HG03108 (cell line): ENCODE measurements at regions not wholly inside any gene's neighbourhood (a gene's known extent, or its start where the extent isn't known, plus 50 kb on each side); places are given as distances from the start of the nearest gene placed in this dataset.

Experiments used
- ATAC-seq: cut with Tn5 transposase; IDR thresholded peaks from one replicate; pipeline ENCODE4 v1.9.1; 2021; ENCODE audit warnings: moderate library complexity; ENCODE audit not compliant: unreplicated experiment

- no peak for ATAC-seq
Observed at GRCh38 chr4:59834943-59835342, 1365.2 kb upstream of the ADGRL3 start.

GRCh38 chr4:59837751-59838150, 1362.4 kb upstream of the ADGRL3 start:
- ATAC-seq = no peak

- ATAC-seq = no peak
Observed at GRCh38 chr4:59838236-59838635, 1361.9 kb upstream of the ADGRL3 start.

GRCh38 chr4:59841698-59842097, 1358.4 kb upstream of the ADGRL3 start:
- no peak for ATAC-seq

- no peak for ATAC-seq
Observed at GRCh38 chr4:59848457-59848856, 1351.7 kb upstream of the ADGRL3 start.

- ATAC-seq = no peak
Observed at GRCh38 chr4:59855630-59856352, 1344.3 kb upstream of the ADGRL3 start.

GRCh38 chr4:59869056-59869455, 1331.1 kb upstream of the ADGRL3 start:
- ATAC-seq = no peak

GRCh38 chr4:59869559-59869958, 1330.6 kb upstream of the ADGRL3 start:
- no peak for ATAC-seq

- ATAC-seq = no peak
Observed at GRCh38 chr4:59881632-59882031, 1318.5 kb upstream of the ADGRL3 start.

- no peak for ATAC-seq
Observed at GRCh38 chr4:59904331-59904730, 1295.8 kb upstream of the ADGRL3 start.

GRCh38 chr4:59920416-59920815, 1279.7 kb upstream of the ADGRL3 start:
- no peak for ATAC-seq

- ATAC-seq = no peak
Observed at GRCh38 chr4:59925290-59925689, 1274.8 kb upstream of the ADGRL3 start.

- no peak for ATAC-seq
Observed at GRCh38 chr4:59936566-59936965, 1263.6 kb upstream of the ADGRL3 start.

- no peak for ATAC-seq
Observed at GRCh38 chr4:59938166-59938565, 1262.0 kb upstream of the ADGRL3 start.

- no peak for ATAC-seq
Observed at GRCh38 chr4:59945277-59945676, 1254.8 kb upstream of the ADGRL3 start.

- ATAC-seq = no peak
Observed at GRCh38 chr4:59945716-59946115, 1254.4 kb upstream of the ADGRL3 start.

- no peak for ATAC-seq
Observed at GRCh38 chr4:59956366-59956765, 1243.8 kb upstream of the ADGRL3 start.

GRCh38 chr4:59960143-59960542, 1240.0 kb upstream of the ADGRL3 start:
- no peak for ATAC-seq

- ATAC-seq = no peak
Observed at GRCh38 chr4:59966758-59967157, 1233.4 kb upstream of the ADGRL3 start.

GRCh38 chr4:59968796-59969195, 1231.3 kb upstream of the ADGRL3 start:
- ATAC-seq = no peak

GRCh38 chr4:59969909-59970308, 1230.2 kb upstream of the ADGRL3 start:
- ATAC-seq = no peak

- ATAC-seq = no peak
Observed at GRCh38 chr4:59971952-59972351, 1228.2 kb upstream of the ADGRL3 start.

- ATAC-seq = no peak
Observed at GRCh38 chr4:59973492-59973891, 1226.6 kb upstream of the ADGRL3 start.
